C4-2B (cell line): ENCODE measurements at regions not wholly inside any gene's neighbourhood (a gene's known extent, or its start where the extent isn't known, plus 50 kb on each side); places are given as distances from the start of the nearest gene placed in this dataset.

Experiments used
- CTCF ChIP-seq: fragments of 450-650 bp; conservative IDR thresholded peaks from 2 replicates; pipeline ENCODE4 v1.5.1; 2017; ENCODE audit warnings: mild to moderate bottlenecking
- ZFX ChIP-seq: fragments of 450-650 bp; IDR thresholded peaks from 2 replicates; pipeline ENCODE4 v1.6.1; 2017

- TF ChIP-seq CTCF (no peak), ZFX (no peak)
Measured at GRCh38 chr11:90855531-90855930, 632.7 kb upstream of the CHORDC1 start.
